ENCODE measurements at regions not wholly inside any gene's neighbourhood (a gene's known extent, or its start where the extent isn't known, plus 50 kb on each side); places are given as distances from the start of the nearest gene placed in this dataset.

DNA sequence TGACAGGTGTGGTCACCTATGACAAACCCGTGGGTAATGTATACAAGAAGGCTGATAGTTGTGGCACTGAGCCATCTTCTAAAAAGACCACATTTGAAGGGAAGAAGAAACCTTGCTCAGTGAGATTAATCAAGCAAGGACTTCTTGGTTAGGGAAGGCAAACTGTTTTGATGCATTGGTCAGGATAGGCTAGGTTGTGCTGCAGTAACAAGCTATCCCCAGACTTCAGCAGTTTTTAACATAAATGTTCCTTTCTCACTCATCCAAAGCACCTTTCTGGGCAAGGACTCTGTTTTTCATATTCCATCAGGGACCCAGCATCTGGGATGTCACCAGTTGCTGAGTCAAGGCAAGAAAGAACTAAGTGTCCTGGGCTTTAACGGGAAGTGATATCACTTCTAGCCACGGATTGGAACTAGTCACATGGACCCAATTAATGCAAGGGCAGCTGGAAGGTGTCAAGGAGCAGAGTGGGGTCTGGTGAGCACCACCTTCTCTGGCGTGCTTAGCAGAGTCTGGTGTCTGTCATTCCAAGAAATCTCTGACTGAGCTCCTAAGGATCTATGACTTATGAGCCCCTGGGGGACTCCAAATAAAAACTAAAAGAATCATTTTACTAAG lies 52.0 kb upstream of the CCL2 start:
- DNase-seq: no peak

DNA sequence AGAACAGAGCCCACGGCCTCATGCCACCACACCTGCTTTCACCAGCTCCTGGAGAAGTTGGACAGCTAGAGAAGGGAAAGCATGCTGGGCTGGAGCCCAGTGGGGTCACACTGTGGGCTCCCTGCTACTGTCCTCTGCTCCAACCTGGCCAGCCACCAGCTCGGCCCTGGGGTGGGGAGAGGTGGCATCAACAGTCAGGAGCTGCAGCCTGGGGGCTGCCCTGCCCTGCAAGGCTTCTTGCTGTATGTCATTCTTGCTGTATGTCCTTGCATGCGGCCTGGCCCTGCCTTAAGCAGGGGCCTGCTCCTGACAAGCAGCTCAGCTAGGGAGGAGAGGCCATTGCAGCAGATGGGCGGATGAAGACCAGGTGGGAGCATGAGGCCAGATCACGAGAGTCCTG lies 50.7 kb upstream of the CCL2 start:
- no peak for DNase-seq
